GM10266 (cell line): ENCODE measurements at regions not wholly inside any gene's neighbourhood (a gene's known extent, or its start where the extent isn't known, plus 50 kb on each side); places are given as distances from the start of the nearest gene placed in this dataset.

ENCODE experiments used
- DNase-seq: peaks from one replicate; pipeline ENCODE4 v3.0.0; 2012; ENCODE audit errors: extremely low spot score
- CTCF ChIP-seq: IDR thresholded peaks from 2 replicates; pipeline ENCODE4 v1.5.1; 2012; ENCODE audit warnings: mild to moderate bottlenecking, low read depth; ENCODE audit not compliant: control insufficient read depth, insufficient read depth; ENCODE audit errors: missing control alignments

DNA sequence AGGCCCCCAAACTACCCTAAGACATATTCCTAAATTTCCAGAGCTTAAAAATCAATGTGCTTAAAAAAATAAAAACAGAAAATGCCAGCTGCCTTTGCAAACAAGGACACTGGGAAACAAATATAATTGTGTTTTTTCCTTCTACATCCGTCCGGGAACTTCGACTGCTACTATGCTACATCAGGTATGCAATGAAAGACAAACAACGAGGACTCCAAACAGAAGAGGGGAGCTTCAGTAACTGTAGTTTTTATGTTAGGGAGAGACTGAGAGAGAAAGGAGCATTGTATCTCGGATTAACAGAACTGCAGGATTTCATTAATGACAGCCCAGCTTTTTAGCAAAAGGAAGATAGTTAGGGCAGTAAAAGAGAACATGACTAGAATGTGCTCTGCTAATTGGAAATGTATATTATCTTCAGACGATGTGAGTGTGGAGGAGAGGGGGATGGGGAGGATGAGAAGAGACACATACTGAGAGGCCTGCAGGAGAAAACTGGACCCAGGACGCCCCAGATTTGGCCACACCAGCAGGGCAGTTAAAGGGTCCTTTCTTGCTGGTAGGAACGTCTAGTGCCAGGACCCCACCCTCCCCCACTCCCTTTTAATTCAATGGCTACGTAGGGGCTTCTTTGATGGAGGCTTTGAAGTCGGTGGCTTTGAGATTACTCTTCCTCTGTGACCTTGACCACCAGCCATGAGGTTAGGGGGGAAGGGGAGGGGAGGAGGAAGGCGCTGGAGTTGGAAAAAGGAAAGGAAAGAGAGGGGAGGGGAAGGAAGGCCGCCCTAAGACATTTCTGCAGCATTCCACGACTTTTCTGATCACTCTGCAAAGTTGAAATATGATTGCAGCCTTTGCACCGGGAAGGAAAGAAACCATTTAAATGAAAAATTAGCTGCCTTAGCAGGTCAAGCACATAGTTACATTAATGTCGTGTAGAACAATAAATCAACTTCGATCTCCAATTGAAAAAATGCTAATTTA is 187.1 kb downstream of the BLID start:
- TF ChIP-seq CTCF = no peak
- DNase-seq = no peak

GRCh38 chr11:121927789-121928188 is 188.2 kb downstream of the BLID start:
- TF ChIP-seq CTCF = no peak
- no peak for DNase-seq

DNA sequence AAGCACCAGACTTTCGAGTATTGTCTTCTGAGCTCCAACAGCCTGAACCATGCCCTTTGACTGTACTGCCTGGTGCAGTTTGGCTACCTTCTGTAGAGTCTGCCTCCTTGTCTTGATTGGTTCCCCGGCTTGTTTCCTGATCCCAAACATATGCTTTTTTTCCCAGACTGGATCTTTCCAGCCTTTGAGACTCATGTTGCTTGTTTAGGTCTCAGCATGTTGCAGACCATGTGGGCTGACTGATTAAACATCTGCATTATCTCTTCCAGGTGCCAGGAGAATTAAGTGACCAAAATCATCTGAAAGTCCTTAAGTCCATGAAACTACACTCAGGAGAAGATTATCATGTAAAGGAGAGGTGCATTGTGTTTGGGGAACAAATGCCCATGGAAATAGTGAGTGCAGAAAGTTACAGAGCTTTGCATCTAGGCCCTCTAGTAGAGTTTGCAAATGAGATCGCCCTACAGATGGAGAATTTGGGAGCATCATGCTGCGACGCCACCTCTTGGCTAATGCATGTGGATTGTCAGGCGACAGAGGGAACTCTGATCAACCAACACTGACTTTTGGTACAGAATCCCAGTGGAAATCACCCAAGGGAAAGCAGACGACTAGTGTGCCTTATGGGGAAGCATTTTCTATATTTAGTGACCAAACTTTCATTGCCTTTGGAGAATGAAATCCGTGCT is 188.8 kb downstream of the BLID start:
- TF ChIP-seq CTCF = no peak
- no peak for DNase-seq

GRCh38 chr11:121924191-121924590 is 191.8 kb downstream of the BLID start:
- no peak for TF ChIP-seq CTCF
- no peak for DNase-seq

DNA sequence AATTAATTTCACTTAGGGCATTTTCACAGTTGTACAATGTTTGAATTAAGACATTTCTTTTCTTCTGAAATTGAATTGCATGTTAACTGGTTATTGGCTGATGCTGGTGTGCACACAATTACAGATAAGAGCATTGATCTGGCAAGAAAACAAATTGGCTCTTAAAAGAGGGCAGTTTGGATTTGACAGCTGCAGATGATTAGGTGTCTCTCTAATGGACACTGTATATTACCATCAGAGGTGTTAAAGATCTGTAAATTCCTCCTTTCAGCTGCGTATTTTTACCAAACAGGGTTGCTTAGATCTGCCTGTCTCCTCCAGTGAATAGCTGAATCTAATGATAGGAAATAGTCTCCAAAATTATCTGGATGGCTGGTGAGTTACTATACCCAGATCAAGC is 198.5 kb downstream of the BLID start:
- no peak for TF ChIP-seq CTCF

DNA sequence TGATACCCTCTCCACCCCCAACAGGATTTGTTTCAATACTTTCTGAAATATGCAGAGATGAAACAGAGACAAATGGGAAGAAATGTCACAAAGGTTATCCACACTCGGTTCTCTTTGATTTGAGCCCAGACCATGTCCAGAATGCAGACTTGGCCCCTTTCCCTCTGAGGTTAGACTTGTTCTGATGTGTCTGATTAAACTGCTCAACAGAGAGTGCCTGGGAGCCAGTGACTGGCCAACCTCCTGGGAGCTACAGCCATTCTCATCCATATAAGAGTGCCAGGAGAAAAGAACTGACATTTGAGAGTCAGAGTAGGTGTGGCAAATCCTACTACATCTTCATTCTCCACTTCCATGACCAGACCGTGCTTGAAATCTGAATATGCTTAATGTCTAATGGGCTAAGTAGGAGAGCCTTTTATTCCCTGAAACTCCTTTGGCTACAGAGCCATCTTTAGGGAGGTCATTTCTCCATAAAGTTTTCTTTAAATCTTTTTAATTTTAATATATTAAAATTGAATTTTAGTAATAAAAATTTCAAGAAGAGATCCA is 201.4 kb downstream of the BLID start:
- no peak for TF ChIP-seq CTCF
- no peak for DNase-seq

More for the DNA sequence above, 198.5 kb downstream of the BLID start:
- DNase-seq = no peak

- no peak for TF ChIP-seq CTCF
- DNase-seq = no peak
Measured at GRCh38 chr11:121909596-121909995, 206.4 kb downstream of the BLID start.
